ENCODE measurements at regions not wholly inside any gene's neighbourhood (a gene's known extent, or its start where the extent isn't known, plus 50 kb on each side); places are given as distances from the start of the nearest gene placed in this dataset.

DNA sequence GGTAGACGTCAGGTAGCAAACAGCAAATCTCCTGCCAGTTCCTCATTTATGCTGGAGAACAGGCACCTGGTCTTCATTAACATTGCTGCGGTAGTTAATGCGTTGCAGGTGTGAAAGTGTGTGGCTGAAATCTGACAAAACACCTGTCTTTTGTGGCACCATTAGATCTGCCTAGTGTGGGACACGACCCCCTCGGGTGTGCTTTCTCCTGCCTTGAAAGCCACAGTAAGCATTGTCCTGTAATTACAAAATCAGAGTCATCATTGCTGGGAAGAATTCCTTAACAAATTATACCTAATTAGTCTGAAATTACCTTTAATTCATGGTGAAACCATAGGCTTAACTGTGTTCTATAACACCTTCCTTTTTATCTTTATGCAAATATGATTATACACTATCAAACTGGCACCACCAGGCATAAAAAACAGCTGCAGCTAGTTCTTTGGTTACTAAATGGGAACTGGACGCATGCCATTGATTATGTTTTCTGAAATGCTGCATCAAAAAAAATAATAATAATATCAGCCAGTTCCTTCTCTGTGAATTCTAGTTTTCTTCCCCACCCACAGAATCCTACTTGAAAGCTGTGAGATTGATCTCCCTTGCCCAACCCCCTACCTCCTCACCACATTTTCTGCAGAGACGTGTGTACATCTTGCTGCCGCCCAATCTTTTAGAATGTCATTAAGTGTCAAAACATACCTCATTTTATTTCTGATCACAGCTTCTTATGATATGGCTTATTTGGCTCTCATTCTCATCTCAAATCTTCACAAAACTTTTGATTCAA, 374.0 kb downstream of the NFIB start:
- no peak for ATAC-seq
- TF ChIP-seq GLIS3 (CRISPR knock-in tag; IDR thresholded peaks at IDR 0.05) (no peak), ISL1 (CRISPR knock-in tag; IDR thresholded peaks at IDR 0.05) (no peak), OSR1 (CRISPR knock-in tag; IDR thresholded peaks at IDR 0.05) (no peak), ZC3H10 (CRISPR knock-in tag; IDR thresholded peaks at IDR 0.05) (no peak)

DNA sequence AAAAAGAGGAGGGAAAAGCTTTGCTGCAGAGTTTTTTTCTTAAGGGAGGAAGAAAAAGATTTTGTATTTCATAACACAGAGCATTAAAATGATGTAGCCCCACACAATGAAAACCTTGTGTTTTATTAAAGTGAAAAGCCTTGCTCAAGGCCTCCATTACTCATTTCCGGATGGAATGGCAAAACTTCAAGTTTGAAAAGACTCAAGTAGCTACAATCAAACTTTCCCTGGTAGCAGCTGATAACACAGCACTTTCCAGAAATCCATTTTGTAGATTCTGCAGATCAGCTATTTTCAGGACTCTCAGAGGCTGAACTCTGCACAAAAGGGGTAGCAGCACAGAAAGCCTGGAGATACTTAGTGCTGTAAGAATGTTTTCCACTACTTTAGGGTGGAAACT, 374.8 kb downstream of the NFIB start:
- TF ChIP-seq, protein P1, sequence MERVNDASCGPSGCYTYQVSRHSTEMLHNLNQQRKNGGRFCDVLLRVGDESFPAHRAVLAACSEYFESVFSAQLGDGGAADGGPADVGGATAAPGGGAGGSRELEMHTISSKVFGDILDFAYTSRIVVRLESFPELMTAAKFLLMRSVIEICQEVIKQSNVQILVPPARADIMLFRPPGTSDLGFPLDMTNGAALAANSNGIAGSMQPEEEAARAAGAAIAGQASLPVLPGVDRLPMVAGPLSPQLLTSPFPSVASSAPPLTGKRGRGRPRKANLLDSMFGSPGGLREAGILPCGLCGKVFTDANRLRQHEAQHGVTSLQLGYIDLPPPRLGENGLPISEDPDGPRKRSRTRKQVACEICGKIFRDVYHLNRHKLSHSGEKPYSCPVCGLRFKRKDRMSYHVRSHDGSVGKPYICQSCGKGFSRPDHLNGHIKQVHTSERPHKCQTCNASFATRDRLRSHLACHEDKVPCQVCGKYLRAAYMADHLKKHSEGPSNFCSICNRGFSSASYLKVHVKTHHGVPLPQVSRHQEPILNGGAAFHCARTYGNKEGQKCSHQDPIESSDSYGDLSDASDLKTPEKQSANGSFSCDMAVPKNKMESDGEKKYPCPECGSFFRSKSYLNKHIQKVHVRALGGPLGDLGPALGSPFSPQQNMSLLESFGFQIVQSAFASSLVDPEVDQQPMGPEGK (CRISPR knock-in tag; IDR thresholded peaks at IDR 0.05; ENCODE audit: borderline replicate concordance): no peak
- TF ChIP-seq ARNTL (CRISPR knock-in tag; IDR thresholded peaks at IDR 0.05; ENCODE audit: borderline replicate concordance, low read depth): no peak
- TF ChIP-seq ZFP3 (CRISPR knock-in tag; IDR thresholded peaks at IDR 0.05): no peak
- TF ChIP-seq ISL1 (CRISPR knock-in tag; IDR thresholded peaks at IDR 0.05): 0 out of 2 replicates have a peak, but pooled peaks have one; percentile 10
- TF ChIP-seq RARB (CRISPR knock-in tag; IDR thresholded peaks at IDR 0.05): no peak
- peak; percentile 37 for ATAC-seq

DNA sequence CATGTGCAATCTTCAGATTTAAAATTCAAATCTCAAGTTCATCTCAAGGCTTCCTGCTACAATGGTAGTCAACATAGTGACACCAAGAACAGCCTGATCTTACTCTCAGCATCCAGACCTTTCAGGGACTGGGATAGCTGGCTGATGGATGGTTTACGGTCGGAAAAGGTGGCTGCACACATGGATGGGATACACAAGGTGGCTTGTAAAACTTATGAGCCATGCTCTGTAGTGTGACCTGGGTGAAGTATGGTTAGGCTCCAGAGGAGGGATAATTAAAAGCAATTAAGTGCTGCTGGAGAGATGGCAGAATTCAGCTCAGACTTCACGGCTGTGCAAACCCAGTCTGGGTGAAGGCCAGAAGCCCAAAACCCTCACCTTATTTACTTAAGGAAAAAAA, 379.5 kb downstream of the NFIB start:
- no peak for TF ChIP-seq SNAI2 (CRISPR knock-in tag; IDR thresholded peaks at IDR 0.05)
- no peak for TF ChIP-seq CSDC2 (CRISPR knock-in tag; IDR thresholded peaks at IDR 0.05)
- no peak for TF ChIP-seq TCF4 (CRISPR knock-in tag; IDR thresholded peaks at IDR 0.05; ENCODE audit: borderline replicate concordance)
- no peak for TF ChIP-seq ZNF8 (CRISPR knock-in tag; IDR thresholded peaks at IDR 0.05)
- no peak for TF ChIP-seq TSHZ2 (CRISPR knock-in tag; IDR thresholded peaks at IDR 0.05)
- TF ChIP-seq OSR1 (CRISPR knock-in tag; IDR thresholded peaks at IDR 0.05): no peak
- no peak for ATAC-seq

GRCh38 chr9:13933268-13933656, 380.7 kb downstream of the NFIB start:
- TF ChIP-seq ESRRG (CRISPR knock-in tag; IDR thresholded peaks at IDR 0.05) (no peak), ZNF565 (CRISPR knock-in tag; conservative IDR thresholded peaks at IDR 0.05; ENCODE audit: low read depth) (no peak), ZC3H10 (CRISPR knock-in tag; IDR thresholded peaks at IDR 0.05) (no peak)
- no peak for ATAC-seq

DNA sequence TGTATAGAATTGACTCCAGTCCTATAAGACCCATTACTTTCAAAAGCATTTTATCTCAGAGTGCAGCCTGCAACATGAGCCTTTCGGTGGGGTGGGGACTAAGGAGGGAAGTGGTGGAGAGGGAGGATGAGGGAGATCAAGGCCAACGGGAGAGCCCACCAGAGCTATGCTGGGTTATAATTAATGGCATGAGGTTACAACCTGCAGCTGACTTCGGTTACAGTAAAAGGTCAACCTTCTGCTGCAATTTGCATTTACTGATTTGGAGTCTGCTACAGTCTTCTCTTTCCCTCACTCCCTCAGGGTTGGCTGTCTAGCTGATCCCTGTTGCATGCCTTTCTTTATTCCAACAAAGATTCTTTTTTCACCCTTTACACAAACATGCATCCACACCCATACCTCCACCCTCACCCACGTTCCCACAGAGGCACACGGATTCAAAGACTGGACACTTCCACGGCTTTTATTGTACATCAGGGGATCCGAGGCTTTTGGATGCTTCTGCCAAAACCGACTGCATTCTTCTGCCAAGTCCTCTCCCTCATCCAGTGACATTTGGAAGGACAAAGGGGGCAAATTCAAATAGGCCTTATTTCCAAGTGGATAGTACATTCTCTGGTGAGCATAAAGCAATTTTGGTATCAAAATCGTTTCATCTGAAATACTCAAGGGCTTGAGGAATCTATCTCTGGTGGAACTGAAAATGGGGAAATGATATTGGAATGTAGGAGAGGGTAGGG, 381.2 kb downstream of the NFIB start:
- TF ChIP-seq, protein P1 (CRISPR knock-in tag; IDR thresholded peaks at IDR 0.05; ENCODE audit: borderline replicate concordance): no peak
- TF ChIP-seq OSR1 (CRISPR knock-in tag; IDR thresholded peaks at IDR 0.05) (no peak), SNAI2 (CRISPR knock-in tag; IDR thresholded peaks at IDR 0.05) (no peak)
- ATAC-seq: no peak

DNA sequence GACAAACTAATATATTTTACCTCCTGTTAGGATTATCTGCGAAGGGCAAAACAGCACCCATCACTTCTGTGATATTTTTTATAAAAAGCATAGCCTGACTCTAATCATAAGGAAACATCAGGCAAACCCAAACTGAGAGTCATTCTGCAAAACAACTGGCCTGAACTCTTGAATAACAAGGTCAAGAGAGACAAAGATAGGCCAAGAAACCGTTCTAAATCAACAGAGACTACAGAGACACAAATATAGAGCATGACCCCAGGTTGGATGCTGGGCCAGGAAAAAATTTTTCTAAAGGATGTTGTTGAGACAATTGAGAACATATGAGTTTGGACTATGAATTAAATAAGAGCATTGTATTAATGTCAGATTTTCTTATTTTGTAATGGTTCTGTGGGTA, 384.9 kb downstream of the NFIB start:
- no peak for TF ChIP-seq TSHZ2 (CRISPR knock-in tag; IDR thresholded peaks at IDR 0.05)
- no peak for TF ChIP-seq RARB (CRISPR knock-in tag; IDR thresholded peaks at IDR 0.05)
- TF ChIP-seq CSDC2 (CRISPR knock-in tag; IDR thresholded peaks at IDR 0.05): no peak
- TF ChIP-seq GLIS3 (CRISPR knock-in tag; IDR thresholded peaks at IDR 0.05): no peak
- ATAC-seq: no peak

Measured in SK-N-SH treated with all-trans-retinoic acid at 6 μM for 48 hours (cell line).